Esophagus mucosa (tissue), 1 donor: ENCODE measurements at regions not wholly inside any gene's neighbourhood (a gene's known extent, or its start where the extent isn't known, plus 50 kb on each side); places are given as distances from the start of the nearest gene placed in this dataset.
"Not testable (repeated sequence)": the region's sequence is repeated elsewhere in the genome, so short reads cannot be mapped to it uniquely, and the experiment has no call there.

Experiments
- ATAC-seq: fragments of 200-7000 bp; cut with Tn5 transposase; one replicate; pipeline ENCODE4 v1.9.1; 2020
- donor health status: DM: yes; HTN: yes; CAD: no.

DNA sequence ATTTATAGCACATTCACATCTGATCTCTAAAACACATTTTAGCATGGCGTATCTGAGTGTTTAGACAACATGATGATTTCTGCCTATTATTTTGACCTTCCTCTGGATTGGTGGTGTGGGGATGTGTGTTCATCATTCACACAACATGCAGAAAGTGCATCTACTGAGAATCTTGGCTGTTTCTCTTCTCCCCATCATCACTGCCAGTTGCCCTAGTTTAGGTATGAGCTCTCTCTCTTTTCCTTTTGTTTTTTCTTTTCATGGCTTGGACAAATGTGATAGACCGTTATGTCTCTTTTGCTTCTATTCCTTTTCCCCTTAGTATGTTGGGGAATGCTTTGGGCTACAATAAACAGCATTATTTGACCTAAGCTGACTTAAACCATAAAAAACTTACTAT is 239.2 kb upstream of the FZD8 start:
- no peak for ATAC-seq

DNA sequence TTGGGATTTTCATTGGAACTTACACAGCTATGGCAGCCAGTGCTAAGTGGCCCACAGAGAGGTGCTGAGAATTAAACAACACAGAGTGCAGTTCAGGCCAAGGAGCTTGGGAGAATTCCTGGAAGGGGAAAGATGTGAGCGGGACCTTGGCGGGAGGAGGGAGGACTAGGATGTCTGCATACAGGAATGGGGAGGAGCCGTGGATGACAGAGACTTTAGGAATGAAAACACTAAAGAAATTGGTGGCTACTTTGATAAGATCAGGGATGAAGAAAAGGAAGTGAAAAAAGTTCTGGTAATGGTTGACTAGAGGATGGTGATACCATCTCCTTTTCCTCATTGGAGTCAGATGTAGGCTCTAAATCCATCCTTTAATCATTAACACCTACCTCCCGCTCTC is 234.2 kb upstream of the FZD8 start:
- ATAC-seq, result no peak

GRCh38 chr10:35875016-35875676 is 233.1 kb upstream of the FZD8 start:
- no peak for ATAC-seq

GRCh38 chr10:35874311-35875015 is 232.4 kb upstream of the FZD8 start:
- ATAC-seq, result no peak

DNA sequence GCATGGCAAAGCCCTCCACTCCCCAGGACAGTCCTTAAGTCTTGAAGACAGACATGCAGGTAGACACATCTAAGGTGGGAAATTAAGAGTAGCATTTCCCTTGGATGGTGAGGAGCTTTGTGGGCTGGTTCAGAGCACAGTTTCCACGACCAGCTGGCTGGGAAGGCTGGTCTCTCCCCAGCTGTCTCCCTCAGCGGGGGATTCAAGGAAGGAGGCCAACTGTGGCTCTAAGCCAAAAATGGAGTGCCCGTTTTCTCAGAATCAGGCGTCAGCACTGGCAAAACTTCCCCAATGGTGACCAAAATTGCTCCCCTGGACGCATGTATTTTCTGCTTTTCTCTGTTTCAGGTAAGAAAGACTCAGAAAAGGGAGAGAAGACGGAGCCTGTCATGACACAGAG is 230.6 kb upstream of the FZD8 start:
- no peak for ATAC-seq

- ATAC-seq, result no peak
Observed at GRCh38 chr10:35870665-35871310, 228.7 kb upstream of the FZD8 start.

GRCh38 chr10:35858676-35859283 is 216.7 kb upstream of the FZD8 start:
- ATAC-seq, result not testable (repeated sequence)

DNA sequence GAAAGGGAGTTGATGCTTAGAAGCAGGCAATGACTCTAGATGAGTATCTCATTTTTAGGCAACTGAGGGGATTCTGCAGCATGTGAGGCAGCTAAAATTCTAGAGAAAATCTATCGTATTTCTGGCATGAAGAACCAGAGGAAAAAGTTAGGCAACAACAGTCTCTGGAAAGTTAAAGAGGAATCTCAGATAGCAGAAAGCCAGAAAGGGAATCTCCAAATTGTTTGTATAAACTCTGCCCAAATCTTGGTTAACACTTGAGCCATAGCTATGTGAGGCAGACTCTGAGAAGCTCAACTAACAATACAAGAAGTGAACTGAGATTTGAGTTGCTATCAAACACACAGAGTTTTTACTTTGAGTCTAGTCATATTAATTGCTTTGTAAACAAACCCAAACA is 215.8 kb upstream of the FZD8 start:
- no peak for ATAC-seq

DNA sequence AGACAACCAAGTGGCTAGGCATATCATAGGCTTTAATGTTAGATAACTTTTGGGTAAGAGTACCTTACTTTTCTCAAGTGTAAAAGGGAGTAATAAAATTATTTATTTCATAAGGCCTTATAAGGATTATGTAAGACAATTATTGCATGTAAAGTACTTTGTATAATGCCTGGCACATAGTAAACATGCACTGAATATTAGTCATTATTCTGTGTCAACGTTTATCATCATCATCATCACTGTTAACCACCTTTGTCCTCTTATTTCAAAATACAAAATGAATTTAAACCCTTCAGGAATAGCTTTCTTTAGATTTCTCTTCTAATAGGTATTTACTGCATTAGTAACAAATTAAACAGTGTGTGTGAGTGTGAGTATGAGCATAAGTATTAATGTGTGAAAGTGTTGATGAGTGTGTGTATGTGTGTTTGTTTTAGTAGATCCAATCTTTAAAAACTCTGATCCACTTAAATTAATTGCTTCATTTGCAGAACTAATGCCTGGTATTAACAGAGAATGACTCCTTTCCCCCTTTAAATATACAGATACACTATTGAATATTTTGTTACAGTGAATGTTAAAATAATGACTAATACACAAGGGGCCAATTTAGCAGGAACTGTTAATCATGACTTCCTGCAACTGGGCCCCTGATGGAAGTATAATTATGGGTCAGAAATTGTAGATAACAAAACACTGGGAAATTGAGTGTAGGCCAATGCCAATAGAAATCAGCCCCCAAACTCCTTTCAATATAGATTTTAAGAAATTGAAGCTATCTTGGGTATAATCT is 213.3 kb upstream of the FZD8 start:
- ATAC-seq, result no peak

GRCh38 chr10:35854661-35855060 is 212.6 kb upstream of the FZD8 start:
- ATAC-seq, result no peak

GRCh38 chr10:35852721-35853120 is 210.6 kb upstream of the FZD8 start:
- no peak for ATAC-seq

GRCh38 chr10:35848412-35848811 is 206.3 kb upstream of the FZD8 start:
- no peak for ATAC-seq

- ATAC-seq, result no peak
Observed at GRCh38 chr10:35844686-35845085, 202.6 kb upstream of the FZD8 start.

- peak; percentile 11 for ATAC-seq
Observed at GRCh38 chr10:35843524-35844181, 201.6 kb upstream of the FZD8 start.

- no peak for ATAC-seq
Observed at GRCh38 chr10:35838054-35838453, 196.0 kb upstream of the FZD8 start.

DNA sequence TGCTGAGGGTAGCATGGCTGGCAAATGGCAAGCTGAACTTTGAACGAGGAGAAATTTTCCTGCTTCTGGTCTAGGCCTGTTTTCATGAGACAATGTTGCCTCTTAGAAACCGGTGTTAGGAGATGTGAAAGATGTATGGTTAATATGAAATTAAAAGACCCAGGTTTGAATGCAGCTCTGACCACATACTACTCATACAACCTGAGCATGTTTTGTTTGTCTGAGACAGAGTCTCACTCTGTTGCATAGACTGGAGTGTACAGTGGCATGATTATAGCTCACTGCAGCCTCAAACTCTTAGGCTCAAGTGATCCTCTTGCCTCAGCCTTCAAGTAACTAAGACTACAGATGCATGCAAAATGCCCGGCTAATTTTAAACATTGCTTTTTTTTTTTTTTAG is 193.4 kb upstream of the FZD8 start:
- ATAC-seq, result no peak

GRCh38 chr10:35834877-35835494 is 192.9 kb upstream of the FZD8 start:
- ATAC-seq, result no peak

- ATAC-seq, result no peak
Observed at GRCh38 chr10:35827783-35828182, 185.7 kb upstream of the FZD8 start.

DNA sequence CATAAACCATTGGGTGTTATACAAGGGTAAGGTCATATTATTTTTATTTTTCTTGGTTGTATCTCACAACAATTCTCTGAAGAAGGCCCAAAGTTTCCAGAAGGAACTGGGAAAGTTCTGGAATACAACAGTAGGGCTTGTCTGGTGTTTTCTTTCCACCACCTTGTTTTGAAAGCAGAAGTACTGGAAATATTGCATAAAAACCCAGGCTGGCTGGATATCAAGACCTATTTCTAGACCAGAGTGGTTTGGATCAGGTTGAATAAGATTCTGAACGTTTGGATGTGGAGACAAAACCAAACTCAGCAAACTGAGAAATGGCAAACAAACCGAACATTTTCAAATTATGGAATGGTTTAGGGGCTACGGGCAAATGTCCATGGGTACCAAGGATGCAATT is 182.6 kb upstream of the FZD8 start:
- ATAC-seq, result no peak

DNA sequence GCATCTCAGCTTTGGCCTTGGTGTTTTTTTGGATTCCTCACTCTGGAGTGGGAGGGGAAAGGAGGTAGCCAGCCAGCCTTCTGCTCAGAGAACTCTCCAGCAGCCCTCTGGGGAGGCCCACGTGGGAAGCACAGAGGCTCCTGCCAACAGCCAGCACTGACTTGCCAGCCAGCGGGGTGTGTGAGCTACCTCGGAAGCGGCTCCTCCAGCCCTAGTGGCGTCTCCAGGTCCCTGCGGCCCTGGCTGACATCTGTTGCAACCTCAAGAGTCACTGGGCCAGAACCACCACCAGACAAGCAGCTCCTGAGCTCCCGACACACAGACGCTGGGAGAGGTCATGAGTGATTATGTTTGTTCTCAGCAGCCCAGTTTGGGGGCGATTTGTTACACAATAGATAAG is 180.2 kb upstream of the FZD8 start:
- peak; percentile 98 for ATAC-seq

DNA sequence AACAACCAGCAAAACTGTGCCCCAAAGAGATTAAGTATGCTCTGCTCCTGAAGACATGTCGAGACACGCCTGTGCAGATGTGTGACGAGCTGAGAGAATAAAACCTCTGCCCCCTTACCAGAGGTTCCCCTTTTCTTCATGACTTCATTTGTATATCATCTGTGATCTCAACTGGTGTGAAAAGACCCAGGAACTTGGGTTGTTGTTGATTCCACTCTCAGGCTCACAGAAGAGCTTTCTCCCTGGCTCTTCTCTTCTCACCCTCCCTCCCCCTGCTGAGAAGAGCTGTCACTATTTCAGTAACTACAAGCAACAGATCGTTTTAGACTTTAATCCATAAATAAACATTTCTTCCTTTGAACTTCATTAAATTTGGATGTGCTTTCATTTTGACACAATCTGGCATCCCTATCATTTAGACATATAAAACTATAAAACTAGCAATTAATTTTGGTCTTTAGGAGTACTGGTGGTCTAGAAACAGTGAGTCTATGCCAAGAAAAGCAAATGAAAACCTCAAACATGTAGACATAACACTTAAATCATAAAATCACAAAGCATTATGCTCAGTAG is 179.3 kb upstream of the FZD8 start:
- no peak for ATAC-seq
